Right atrium auricular region (tissue), 2 donors: ENCODE measurements at regions not wholly inside any gene's neighbourhood (a gene's known extent, or its start where the extent isn't known, plus 50 kb on each side); places are given as distances from the start of the nearest gene placed in this dataset.
A peak's percentile ranks its signal among the peaks of the same experiment; 100 is the strongest.

ENCODE experiments used
- DNase-seq: peaks from one replicate; pipeline ENCODE4 v3.0.0-alpha.2; 2019; ENCODE audit warnings: low spot score
- H3K27ac ChIP-seq, 2 donors: fragments of 200-600 bp; sonication (generic); 1 replicate in 1 of 2; 2 replicates in 1 of 2; pipeline ENCODE4 v1.5.1; 2016 to 2019
- H3K27me3 ChIP-seq, 2 donors: fragments of 200-600 bp; sonication (generic); one replicate each; pipeline versions ENCODE4 v1.5.1 to v1.6.0; 2017 to 2019
- H3K36me3 ChIP-seq: fragments of 200-600 bp; sonication (generic); one replicate; pipeline ENCODE4 v1.5.1; 2016
- H3K4me1 ChIP-seq, 2 donors: fragments of 200-600 bp; sonication (generic); one replicate each; pipeline versions ENCODE4 v1.5.1 to v1.6.0; 2017 to 2019
- H3K4me3 ChIP-seq, 2 donors: fragments of 200-600 bp; sonication (generic); 1 replicate in 1 of 2; 2 replicates in 1 of 2; pipeline ENCODE4 v1.5.1; 2017 to 2019; ENCODE audit warnings: mild to moderate bottlenecking in 1 of 2, moderate library complexity in 1 of 2
- H3K9me3 ChIP-seq, 2 donors: fragments of 200-600 bp; sonication (generic); one replicate each; pipeline ENCODE4 v1.5.1; 2019
- TF ChIP-seq, protein P1 (sequence below), 2 donors: fragments of 200-600 bp; sonication (generic); IDR thresholded peaks; one replicate each; pipeline ENCODE4 v1.5.1; 2019; ENCODE audit warnings: antibody characterized with exemption in 2 of 2

GRCh38 chr2:138871312-138871711, 91.1 kb upstream of the NXPH2 start:
- DNase-seq, result no peak
- no peaks in the 10 kb centered on the region for H3K9me3 ChIP-seq
- no peaks in the 10 kb centered on the region for H3K4me1 ChIP-seq
- TF ChIP-seq, protein P1, sequence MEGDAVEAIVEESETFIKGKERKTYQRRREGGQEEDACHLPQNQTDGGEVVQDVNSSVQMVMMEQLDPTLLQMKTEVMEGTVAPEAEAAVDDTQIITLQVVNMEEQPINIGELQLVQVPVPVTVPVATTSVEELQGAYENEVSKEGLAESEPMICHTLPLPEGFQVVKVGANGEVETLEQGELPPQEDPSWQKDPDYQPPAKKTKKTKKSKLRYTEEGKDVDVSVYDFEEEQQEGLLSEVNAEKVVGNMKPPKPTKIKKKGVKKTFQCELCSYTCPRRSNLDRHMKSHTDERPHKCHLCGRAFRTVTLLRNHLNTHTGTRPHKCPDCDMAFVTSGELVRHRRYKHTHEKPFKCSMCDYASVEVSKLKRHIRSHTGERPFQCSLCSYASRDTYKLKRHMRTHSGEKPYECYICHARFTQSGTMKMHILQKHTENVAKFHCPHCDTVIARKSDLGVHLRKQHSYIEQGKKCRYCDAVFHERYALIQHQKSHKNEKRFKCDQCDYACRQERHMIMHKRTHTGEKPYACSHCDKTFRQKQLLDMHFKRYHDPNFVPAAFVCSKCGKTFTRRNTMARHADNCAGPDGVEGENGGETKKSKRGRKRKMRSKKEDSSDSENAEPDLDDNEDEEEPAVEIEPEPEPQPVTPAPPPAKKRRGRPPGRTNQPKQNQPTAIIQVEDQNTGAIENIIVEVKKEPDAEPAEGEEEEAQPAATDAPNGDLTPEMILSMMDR (IDR thresholded peaks at IDR 0.05), result no peak
- no peaks in the 10 kb centered on the region for H3K36me3 ChIP-seq
- no peaks in the 10 kb centered on the region for H3K27me3 ChIP-seq
- H3K4me3 ChIP-seq, result no peak overlapping the region
- H3K27ac ChIP-seq, result no peak overlapping the region

DNA sequence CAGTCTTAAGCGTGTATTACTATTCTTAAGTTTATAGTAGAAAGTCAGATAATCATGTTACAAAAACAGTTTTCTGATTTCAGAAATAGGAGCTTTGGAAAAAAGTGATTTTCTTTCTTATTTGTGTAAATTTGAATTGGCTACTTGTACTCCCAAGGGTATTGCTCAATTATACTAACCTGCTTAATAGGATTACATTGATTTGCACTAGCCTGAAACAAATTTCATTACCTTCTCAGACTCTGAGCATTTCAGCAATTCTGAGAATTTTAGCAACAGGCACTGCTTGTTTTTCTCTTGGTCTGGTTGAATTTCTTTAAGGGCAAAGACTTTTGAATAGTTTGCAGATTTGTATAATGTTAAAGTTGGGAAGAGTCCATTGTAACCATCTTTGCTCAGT, 87.2 kb upstream of the NXPH2 start:
- no peak overlapping the region for H3K4me3 ChIP-seq
- no peaks in the 10 kb centered on the region for H3K4me1 ChIP-seq
- H3K27ac ChIP-seq, result no peak overlapping the region
- no peaks in the 10 kb centered on the region for H3K27me3 ChIP-seq
- TF ChIP-seq, protein P1 (IDR thresholded peaks at IDR 0.05), result no peak
- H3K36me3 ChIP-seq, result no peaks in the 10 kb centered on the region
- no peak for DNase-seq
- H3K9me3 ChIP-seq, result no peaks in the 10 kb centered on the region

DNA sequence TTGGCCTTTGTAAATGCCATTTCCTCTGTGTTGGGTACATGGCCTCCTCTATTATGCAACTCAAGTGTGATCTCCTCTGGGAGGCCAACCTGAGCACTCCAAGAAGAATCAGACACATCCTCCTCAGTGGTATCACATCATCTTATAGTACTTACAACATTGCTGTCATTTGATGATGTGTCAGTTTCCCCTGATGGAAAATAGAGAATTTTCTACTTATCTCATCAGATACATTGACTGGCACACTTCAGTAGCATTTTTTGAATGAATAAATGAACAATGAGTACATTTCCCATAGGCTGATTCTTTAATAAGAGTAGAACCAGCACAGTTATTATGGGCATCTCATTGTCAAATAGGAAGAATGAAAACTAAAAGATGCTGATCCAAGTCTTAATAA, 86.6 kb upstream of the NXPH2 start:
- Histone ChIP-seq H3K36me3 (no peaks in the 10 kb centered on the region), H3K9me3 (no peaks in the 10 kb centered on the region), H3K4me3 (no peak overlapping the region), H3K27ac (no peak overlapping the region), H3K27me3 (no peaks in the 10 kb centered on the region), H3K4me1 (no peaks in the 10 kb centered on the region)
- DNase-seq, result no peak
- TF ChIP-seq, protein P1 (IDR thresholded peaks at IDR 0.05), result no peak

DNA sequence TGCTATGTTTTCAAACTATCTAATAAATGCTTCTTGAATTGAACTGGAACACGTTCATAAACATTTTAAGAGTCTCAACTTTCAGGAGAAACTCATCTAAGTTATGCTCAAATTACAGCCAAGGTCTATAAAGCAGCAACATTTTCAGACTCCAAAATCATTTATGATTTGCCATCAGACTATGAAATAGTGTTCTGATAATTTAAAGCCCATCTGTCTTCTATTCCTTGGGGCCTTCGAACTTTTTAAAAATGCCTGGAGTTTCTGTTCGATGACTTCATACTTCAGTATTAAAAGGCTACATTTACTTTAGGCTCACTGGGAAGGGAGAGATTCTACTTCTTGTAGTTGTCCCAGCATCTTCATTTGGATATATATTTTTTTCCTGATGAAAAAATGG, 73.6 kb upstream of the NXPH2 start:
- no peaks in the 10 kb centered on the region for H3K4me1 ChIP-seq
- DNase-seq, result no peak
- H3K4me3 ChIP-seq, result no peak overlapping the region
- H3K27ac ChIP-seq, result no peak overlapping the region
- H3K9me3 ChIP-seq, result no peaks in the 10 kb centered on the region
- no peaks in the 10 kb centered on the region for H3K36me3 ChIP-seq
- TF ChIP-seq, protein P1 (IDR thresholded peaks at IDR 0.05), result no peak
- H3K27me3 ChIP-seq, result no peaks in the 10 kb centered on the region

GRCh38 chr2:138853296-138853695, 73.1 kb upstream of the NXPH2 start:
- TF ChIP-seq, protein P1 (IDR thresholded peaks at IDR 0.05), result no peak
- no peak overlapping the region for H3K27ac ChIP-seq
- H3K27me3 ChIP-seq, result no peaks in the 10 kb centered on the region
- H3K36me3 ChIP-seq, result no peaks in the 10 kb centered on the region
- H3K9me3 ChIP-seq, result no peaks in the 10 kb centered on the region
- H3K4me3 ChIP-seq, result no peak overlapping the region
- no peaks in the 10 kb centered on the region for H3K4me1 ChIP-seq
- DNase-seq, result no peak

GRCh38 chr2:138846216-138846821, 66.1 kb upstream of the NXPH2 start:
- H3K27ac ChIP-seq, result no peak overlapping the region
- DNase-seq, result no peak
- H3K4me1 ChIP-seq, result no peaks in the 10 kb centered on the region
- no peak overlapping the region for H3K4me3 ChIP-seq
- H3K27me3 ChIP-seq, result no peaks in the 10 kb centered on the region
- TF ChIP-seq, protein P1 (IDR thresholded peaks at IDR 0.05), result peak in 1 of 2 donors; percentile 58
- no peaks in the 10 kb centered on the region for H3K9me3 ChIP-seq
- H3K36me3 ChIP-seq, result no peaks in the 10 kb centered on the region
